ENCODE measurements at regions not wholly inside any gene's neighbourhood (a gene's known extent, or its start where the extent isn't known, plus 50 kb on each side); places are given as distances from the start of the nearest gene placed in this dataset.

DNA sequence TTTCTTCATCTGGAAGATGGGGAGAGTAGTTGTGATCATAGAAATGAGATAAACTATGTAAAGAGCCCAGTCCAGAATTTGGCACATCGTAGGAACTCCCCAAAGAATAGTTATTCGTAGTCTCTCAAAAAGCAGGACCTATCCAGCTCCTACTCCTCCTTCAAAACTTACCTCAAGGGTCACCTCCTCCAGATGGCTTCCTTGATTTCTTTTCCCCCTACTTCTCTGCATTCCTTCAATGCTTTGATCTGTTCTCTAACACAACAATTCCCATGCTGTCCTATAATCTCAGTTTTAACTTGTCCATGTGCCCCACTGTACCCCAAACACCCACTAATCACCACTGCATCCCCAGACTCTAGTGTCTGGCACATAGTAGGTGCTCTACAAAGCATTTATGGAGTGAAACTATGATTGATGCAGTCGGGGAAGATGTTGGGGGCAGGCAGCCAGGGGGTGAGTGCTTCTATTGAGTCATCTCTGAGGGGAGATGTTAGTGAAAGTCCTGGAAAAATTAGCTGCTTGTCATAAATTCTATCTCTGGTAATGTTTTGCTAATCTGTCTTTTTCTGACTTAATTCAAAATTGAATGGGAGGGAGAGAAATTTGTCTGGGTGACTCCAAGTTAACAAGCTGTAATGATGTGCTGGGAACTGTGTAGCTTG is 181.3 kb upstream of the KCNG1 start:
- Mint-ChIP-seq H3K27ac (no peak overlapping the region), H3K4me1 (no peaks in the 10 kb centered on the region), H3K9me3 (no peaks in the 10 kb centered on the region), H3K4me3 (no peak overlapping the region), H3K36me3 (peaks cover 3% of the 10 kb centered on the region), H3K27me3 (peaks cover 9% of the 10 kb centered on the region)

DNA sequence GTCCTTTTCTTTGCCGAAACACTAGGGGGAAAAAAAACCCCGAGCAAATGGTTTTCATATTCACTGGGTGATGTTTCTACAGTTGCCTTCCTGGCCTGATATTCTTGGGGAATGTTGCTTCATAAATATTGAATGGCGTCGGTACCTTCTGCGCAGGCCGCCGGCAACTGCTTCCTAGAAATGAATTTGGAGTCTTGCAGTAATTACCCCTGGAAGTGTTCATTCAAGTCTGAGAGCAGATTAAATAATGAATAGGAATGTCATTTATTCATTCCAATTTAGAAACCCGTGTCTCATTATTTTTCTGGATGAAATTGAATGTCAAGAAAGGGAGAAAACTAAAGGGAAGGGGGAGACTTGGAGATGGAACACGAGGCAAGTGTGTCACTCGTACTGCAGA is 179.4 kb upstream of the KCNG1 start:
- H3K9me3 Mint-ChIP-seq: no peaks in the 10 kb centered on the region
- peaks cover 6% of the 10 kb centered on the region for H3K27me3 Mint-ChIP-seq
- no peaks in the 10 kb centered on the region for H3K4me1 Mint-ChIP-seq
- H3K4me3 Mint-ChIP-seq: no peak overlapping the region
- H3K27ac Mint-ChIP-seq: no peak overlapping the region
- H3K36me3 Mint-ChIP-seq: peaks cover 3% of the 10 kb centered on the region

DNA sequence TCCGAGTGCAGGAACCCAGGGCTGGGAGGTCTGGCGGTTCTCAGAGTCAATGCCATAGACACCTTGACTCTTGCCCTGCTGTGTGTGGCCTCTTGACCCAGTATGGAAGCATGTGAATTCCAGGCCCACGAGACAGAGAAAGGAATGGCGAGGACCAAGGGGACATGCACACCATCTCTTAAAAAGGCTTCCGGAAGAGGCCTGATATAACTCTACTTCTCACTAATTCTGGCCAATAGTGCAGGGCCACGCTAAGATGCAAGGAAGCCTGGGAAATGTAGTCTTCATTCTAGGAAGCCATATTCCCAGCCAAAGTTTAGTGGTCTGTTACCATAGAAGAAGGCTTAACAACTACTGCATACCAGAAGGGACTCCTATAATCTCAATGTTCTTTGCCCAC is 177.0 kb upstream of the KCNG1 start:
- no peak overlapping the region for H3K27ac Mint-ChIP-seq
- H3K4me3 Mint-ChIP-seq: no peak overlapping the region
- H3K36me3 Mint-ChIP-seq: peaks cover 2% of the 10 kb centered on the region
- peaks cover 17% of the 10 kb centered on the region for H3K27me3 Mint-ChIP-seq
- H3K4me1 Mint-ChIP-seq: no peaks in the 10 kb centered on the region
- peaks cover 0 to 5% (median 0%) of the 10 kb centered on the region in 3 donors for H3K9me3 Mint-ChIP-seq

DNA sequence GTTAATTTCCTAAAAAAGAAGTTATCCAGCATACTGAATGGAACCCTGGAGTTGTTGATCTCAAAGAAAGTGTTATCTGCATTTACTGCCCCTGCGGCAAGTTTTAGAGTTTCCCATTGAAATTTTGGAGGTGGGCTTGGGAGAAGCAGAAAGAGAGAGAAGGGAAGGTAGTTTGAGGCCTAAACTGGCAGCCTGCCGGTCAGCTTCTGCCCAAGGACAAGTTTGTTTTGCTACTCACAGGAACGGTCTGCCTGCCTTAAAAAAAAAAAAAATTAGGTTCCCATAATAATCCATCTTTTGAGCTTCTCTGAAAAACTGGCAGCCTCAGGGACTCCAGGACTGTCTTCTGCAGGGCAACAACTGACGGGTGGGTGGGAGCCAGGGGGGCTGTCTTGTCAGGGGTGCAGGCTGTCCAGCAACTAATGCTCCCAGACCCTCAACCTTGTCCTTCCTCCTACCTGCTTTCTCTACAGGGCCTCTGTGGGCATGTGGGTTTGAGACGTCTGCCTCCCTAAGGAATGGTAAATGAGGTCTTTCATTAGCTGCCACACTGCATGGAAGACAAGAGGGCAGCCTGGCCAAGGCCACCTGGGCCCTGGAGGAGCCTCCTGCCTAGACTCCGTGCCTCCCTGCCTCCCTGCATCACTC is 176.1 kb upstream of the KCNG1 start:
- Mint-ChIP-seq H3K9me3 (peaks cover 0 to 5% (median 0%) of the 10 kb centered on the region in 3 donors), H3K4me3 (no peak overlapping the region), H3K27me3 (peaks cover 15% of the 10 kb centered on the region), H3K36me3 (peaks cover 2% of the 10 kb centered on the region), H3K27ac (no peak overlapping the region), H3K4me1 (no peaks in the 10 kb centered on the region)

DNA sequence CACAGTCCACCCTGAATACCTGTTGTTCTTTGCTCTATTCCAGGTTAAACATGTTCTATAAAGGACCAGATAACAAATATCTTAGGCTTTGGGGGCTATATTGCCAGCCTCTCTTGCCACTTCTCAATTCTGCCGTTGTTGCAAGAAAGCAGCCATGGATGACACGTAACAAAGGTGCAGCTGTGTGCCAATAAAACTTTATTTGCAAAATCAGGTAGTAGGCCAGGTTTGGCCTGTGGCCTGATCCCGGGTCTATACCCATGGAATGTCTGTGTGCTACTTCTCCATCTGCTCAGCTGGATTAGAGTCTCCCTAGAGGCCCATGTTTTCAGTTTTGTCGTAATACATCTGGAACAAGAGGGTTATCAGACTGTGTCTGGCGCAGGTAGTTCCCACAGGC is 175.3 kb upstream of the KCNG1 start:
- Mint-ChIP-seq H3K27ac (no peak overlapping the region), H3K4me1 (no peaks in the 10 kb centered on the region), H3K27me3 (peaks cover 15% of the 10 kb centered on the region), H3K36me3 (peaks cover 2% of the 10 kb centered on the region), H3K4me3 (no peak overlapping the region), H3K9me3 (peaks cover 0 to 5% (median 0%) of the 10 kb centered on the region in 3 donors)

DNA sequence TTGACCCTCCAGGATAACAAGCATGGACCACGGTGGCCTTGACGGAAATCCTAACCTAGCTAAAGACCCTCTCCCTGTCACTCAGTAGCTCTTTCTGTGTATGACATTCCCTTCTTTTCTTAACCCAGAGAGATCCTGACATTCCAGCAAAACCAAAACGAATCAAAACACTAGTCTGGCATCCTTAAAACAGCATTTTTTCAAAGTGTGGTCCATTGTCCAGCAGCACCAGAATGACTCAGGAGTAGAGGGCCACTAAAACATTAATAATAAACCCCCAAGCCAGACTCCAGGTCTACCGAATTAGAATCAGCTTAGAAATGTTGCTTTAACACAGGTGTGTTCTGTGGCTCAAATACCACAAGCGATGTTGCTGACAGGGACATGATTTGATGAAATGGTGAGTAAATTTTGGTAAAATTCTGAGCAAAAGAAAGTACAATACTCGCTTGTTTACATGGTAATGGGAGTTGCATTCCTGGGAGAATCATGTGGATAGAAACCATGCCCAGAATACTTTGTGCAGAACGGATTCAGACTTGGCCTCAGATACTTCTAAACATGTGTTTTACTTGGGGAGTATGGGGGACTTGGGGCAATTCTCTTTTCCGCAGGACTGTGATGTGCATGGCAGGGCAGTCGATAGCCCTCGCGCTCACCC is 174.2 kb upstream of the KCNG1 start:
- Mint-ChIP-seq H3K27ac (no peak overlapping the region), H3K4me1 (no peaks in the 10 kb centered on the region), H3K27me3 (peaks cover 15% of the 10 kb centered on the region), H3K4me3 (no peak overlapping the region), H3K9me3 (peaks cover 0 to 5% (median 0%) of the 10 kb centered on the region in 3 donors), H3K36me3 (peaks cover 2% of the 10 kb centered on the region)

DNA sequence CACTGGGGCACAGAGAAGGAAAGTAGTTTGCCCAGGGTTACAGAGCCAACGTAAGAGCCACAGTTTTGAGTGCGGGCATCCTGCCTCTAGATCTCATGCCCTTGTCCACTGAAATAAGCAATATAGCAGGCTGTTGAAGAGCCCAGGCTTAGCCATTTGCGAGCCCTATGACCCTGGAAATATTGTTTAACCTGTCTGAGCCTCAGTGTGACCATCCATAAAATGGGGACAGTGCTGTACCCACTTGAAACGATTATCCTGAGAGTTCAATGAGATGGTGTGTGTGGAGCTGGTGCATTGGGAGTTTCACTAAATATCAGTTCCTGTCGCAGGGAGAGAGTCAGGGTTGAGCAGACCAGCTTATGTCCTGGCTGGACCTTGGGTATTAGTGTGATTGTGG is 173.1 kb upstream of the KCNG1 start:
- Mint-ChIP-seq H3K4me1 (no peaks in the 10 kb centered on the region), H3K4me3 (no peak overlapping the region), H3K27me3 (peaks cover 15% of the 10 kb centered on the region), H3K27ac (no peak overlapping the region), H3K9me3 (peaks cover 0 to 5% (median 0%) of the 10 kb centered on the region in 3 donors), H3K36me3 (peaks cover 2% of the 10 kb centered on the region)

DNA sequence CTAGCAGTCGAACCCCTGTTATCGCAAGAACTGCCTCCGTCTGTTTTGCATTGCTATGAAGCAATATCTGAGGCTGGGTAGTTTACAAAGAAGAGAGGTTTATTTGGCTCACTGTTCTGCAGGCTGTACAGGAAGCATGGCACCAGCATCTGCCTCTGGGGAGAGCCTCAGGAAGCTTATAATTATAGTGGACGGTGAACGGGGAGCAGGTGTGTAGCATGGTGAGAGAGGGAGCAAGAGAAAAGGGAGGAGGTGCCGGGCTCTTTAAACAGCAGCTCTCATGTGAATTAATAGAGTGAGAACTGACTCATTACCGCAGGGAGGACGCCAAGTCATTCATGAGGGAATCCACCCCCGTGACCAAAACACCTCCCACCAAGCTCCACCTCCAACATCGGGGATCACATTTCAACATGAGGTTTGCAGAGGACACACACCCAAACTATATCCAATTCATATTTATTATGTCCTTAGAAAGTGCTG is 172.6 kb upstream of the KCNG1 start:
- Mint-ChIP-seq H3K4me1 (no peaks in the 10 kb centered on the region), H3K4me3 (no peak overlapping the region), H3K27me3 (peaks cover 15% of the 10 kb centered on the region), H3K9me3 (peaks cover 0 to 5% (median 0%) of the 10 kb centered on the region in 3 donors), H3K36me3 (peaks cover 2% of the 10 kb centered on the region), H3K27ac (peak overlapping the region in 1 of 3 donors; percentile 41)

DNA sequence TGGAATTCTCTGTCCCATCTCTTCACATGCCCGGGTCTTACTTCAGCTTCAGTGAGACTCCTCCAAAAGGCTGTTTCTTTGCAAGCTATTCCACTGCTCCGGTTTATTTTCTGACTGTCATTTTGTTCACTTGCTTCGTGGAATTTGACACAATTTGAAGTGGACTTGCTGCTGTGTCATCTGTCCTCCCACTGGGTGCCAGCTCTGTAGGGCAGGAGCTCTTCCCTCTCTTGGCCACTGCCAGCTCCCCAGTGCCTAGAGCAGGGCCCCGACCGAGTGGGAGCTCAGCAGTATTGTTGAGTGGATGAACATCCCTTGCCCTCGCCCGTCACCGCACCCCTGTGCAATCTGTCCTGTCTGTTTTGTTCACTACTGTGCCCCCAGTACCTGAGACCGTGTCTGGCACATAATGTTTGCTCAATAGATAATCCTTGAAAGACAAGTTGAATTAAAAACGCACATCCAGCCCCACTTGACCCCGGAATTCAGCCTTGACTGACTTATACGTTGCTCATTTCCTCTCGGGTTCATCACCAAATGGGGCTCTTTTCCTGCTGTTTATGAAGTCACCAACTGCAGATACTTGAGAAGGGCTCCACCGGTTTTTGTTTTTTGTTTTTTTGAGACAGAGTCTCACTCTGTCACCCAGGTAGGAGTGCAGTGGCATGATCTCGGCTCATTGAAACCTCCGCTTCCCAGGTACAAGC is 170.3 kb upstream of the KCNG1 start:
- Mint-ChIP-seq H3K27me3 (peaks cover 15% of the 10 kb centered on the region), H3K4me3 (no peak overlapping the region), H3K27ac (no peak overlapping the region), H3K4me1 (peaks cover 0 to 6% (median 4%) of the 10 kb centered on the region in 3 donors), H3K9me3 (peaks cover 0 to 5% (median 0%) of the 10 kb centered on the region in 3 donors), H3K36me3 (peaks cover 2% of the 10 kb centered on the region)

DNA sequence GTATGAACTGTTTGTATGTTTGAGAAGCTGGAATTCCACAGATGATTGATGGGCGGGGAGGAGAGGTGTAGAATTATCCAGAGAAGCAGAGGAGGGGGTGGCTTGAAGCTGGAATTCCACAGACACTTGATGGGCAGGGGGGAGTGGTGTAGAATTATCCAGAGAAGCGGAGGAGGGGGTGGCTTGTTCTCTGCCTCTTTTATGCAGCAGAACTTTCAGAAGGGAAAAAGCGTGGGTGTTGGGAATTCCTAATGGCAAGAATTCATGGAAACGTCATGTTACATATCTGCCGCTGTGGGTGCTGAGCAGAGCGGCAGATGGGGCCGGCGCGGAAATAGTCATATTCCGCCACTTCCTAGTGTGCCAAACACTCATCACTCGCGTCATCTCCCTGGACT is 167.9 kb upstream of the KCNG1 start:
- Mint-ChIP-seq H3K9me3 (peaks cover 0 to 5% (median 0%) of the 10 kb centered on the region in 3 donors), H3K36me3 (peaks cover 2% of the 10 kb centered on the region), H3K4me1 (peaks cover 0 to 6% (median 4%) of the 10 kb centered on the region in 3 donors), H3K27ac (no peak overlapping the region), H3K27me3 (peaks cover 12% of the 10 kb centered on the region), H3K4me3 (no peak overlapping the region)

DNA sequence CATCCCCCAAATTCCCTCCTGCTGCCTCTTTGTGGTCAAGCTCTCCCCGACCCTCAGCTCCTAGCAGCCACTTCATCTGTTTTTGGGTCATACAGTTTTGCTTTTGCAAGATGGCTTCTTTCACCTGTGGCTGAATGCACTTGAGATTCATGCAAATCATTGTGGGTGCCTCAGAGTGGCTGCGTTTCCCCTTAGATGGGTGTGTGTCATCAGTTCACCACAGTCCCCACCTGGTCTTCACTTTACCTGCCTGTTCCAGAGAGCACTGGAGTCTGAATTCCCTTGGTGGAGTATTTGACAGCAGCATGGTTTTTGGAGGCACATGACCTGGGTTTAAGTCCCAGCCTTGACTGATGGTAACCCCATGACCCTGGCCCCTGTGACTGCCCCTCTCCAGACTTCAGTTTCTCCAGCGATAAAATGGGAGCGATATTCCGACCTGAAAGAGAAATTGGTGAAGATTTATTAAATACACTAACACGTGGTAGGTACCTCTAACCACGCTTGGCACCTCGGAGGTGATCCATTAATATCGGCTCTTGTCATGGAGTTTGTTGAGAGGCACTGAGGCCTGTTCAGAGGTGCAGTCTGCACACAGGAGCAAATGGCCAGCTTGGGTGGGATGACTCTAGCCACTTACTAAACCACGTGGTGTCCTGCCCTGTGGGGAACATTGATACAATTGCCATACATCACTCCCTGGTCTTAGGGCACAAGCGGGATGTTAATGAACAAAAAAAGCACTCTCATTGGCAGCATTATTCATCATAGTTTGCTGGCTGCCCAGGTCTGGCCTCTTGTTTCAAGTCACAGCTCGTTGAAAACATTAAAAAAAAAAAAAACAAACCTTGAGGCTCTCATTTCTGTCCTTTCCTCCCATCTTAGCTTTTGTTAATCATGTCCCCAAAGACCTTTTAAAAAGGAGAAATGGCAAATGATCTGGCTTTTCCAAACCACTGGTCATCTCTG is 167.2 kb upstream of the KCNG1 start:
- Mint-ChIP-seq H3K27ac (no peak overlapping the region), H3K4me3 (peak overlapping the region in 1 of 4 donors; percentile 49), H3K36me3 (peaks cover 2% of the 10 kb centered on the region), H3K4me1 (peaks cover 0 to 6% (median 4%) of the 10 kb centered on the region in 3 donors), H3K27me3 (peaks cover 10% of the 10 kb centered on the region), H3K9me3 (peaks cover 0 to under 1% (median 0%) of the 10 kb centered on the region in 3 donors)

DNA sequence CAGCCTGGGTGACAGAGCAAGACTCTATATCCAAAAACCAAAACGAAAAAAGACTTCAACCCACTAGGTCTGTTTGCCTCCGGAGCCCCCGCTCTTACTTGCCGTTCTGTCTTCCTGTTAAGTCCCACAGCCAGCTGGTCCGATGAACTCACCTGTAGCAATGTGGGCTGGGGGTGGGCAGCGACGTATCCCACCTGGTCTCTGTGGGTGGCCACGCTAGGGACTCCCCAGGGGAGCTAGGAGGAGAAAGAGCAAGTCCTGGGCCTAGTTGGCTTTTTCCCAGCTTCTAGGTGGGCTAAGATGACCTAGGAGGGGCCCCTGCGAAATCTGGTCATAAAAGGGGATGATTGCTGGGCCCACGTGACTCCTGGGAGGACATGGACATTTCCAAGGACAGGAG is 166.0 kb upstream of the KCNG1 start:
- H3K36me3 Mint-ChIP-seq: peaks cover 2% of the 10 kb centered on the region
- H3K4me3 Mint-ChIP-seq: peak overlapping the region in 1 of 4 donors; percentile 55
- H3K27ac Mint-ChIP-seq: no peak overlapping the region
- H3K4me1 Mint-ChIP-seq: peaks cover 0 to 6% (median 4%) of the 10 kb centered on the region in 3 donors
- H3K9me3 Mint-ChIP-seq: no peaks in the 10 kb centered on the region
- H3K27me3 Mint-ChIP-seq: peaks cover 9% of the 10 kb centered on the region

DNA sequence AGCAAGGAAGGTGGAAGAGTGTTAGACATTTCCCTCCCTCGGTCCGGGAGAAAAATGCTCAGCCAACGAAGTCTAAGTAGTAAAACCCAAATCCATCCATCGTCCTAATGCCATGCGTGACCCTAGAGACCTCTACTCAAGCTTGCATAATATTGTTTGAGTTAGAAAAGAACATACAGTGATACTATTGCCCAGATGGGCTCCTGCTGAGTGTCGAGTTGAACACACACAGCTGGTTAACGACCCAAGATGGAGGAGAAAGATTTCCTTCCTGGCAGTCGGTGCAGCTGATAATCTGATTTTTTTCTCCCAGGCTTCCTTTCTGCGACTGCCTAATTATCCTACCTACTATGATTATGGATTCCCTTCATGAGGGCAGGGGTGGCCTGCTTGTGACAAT is 164.4 kb upstream of the KCNG1 start:
- no peaks in the 10 kb centered on the region for H3K9me3 Mint-ChIP-seq
- H3K27ac Mint-ChIP-seq: no peak overlapping the region
- H3K4me1 Mint-ChIP-seq: peaks cover 0 to 6% (median 4%) of the 10 kb centered on the region in 3 donors
- H3K27me3 Mint-ChIP-seq: peaks cover 9% of the 10 kb centered on the region
- H3K4me3 Mint-ChIP-seq: no peak overlapping the region
- H3K36me3 Mint-ChIP-seq: peaks cover 2% of the 10 kb centered on the region

DNA sequence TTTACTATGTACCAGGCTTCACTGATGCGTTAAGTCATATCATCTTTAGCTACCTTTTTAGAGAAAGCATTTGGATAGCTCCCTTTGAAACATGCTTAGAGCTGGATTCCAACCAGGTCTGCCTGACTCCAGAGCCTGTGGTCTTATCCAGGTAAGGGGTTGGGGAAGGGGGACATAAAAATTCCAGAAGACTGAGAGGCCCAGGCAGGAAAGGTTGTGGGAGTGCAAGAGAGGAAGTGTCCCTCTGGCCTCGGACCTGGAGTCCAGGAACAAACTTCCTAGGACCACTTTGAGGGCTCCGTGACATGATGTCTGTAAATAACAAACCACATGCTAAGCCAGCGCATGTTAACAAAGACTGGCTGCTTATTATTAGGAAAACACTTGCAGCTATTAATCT is 163.0 kb upstream of the KCNG1 start:
- Mint-ChIP-seq H3K4me1 (peaks cover 0 to 6% (median 4%) of the 10 kb centered on the region in 3 donors), H3K36me3 (peaks cover 2% of the 10 kb centered on the region), H3K27me3 (peaks cover 11% of the 10 kb centered on the region), H3K4me3 (no peak overlapping the region), H3K9me3 (no peaks in the 10 kb centered on the region), H3K27ac (no peak overlapping the region)

All from IgD-negative memory B cell (primary cell).